ENCODE measurements at regions not wholly inside any gene's neighbourhood (a gene's known extent, or its start where the extent isn't known, plus 50 kb on each side); places are given as distances from the start of the nearest gene placed in this dataset.

DNA sequence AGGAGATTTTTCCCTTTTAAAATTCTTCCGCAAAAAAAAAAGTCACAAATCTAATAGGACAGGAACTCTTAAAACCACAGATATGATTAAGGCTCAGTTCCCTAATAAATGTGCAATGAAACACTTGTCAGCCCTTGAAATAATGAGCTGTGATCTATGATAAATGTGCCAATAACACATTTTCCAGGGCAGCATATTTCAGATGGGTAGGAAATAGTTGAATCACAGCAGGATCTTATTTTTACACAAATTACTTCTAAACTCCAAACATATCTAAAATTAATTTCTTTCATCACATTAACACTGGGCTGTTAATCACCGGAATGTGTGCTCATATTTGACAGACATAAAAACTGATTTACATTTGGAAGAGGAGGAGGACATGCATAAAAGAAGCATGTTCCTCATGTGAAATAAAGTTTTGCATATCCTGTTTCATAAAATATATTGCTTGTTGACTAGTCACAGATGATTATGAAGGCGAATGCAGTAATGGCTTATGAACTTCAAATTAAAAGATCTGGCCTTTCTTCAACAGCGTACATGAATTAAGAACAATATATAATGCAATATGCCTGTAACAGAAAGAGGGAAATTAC lies 281.4 kb downstream of the PAX3 start:
- H3K27me3 ChIP-seq (ENCODE audit: insufficient read depth, low read length) = peaks cover 22% of the 10 kb centered on the region
- H3K4me1 ChIP-seq (ENCODE audit: control insufficient read depth in 1 of 2, insufficient read depth in 2 of 2, low read length in 2 of 2) = no peaks in the 10 kb centered on the region
- H2AFZ ChIP-seq (ENCODE audit: low read depth, low read length, poor library complexity, severe bottlenecking) = no peak overlapping the region
- no peak overlapping the region for H3K4me3 ChIP-seq (replicated peaks in 1 of 2; ENCODE audit: low read depth in 1 of 2, low read length in 2 of 2)
- no peaks in the 10 kb centered on the region for H3K9me2 ChIP-seq (ENCODE audit: insufficient read depth)
- TF ChIP-seq YY1 (IDR thresholded peaks at IDR 0.05; ENCODE audit: extremely low read depth, insufficient replicate concordance, low read depth, low read length) (no peak), JUND (IDR thresholded peaks at IDR 0.05) (no peak), POLR2AphosphoS5 (IDR thresholded peaks at IDR 0.05; ENCODE audit: low read depth, low read length) (no peak), CEBPB (IDR thresholded peaks at IDR 0.05; ENCODE audit: low read depth) (no peak), EGR1 (IDR thresholded peaks at IDR 0.05; ENCODE audit: low read depth) (no peak), POLR2A (IDR thresholded peaks at IDR 0.05; ENCODE audit: borderline replicate concordance, extremely low read depth, insufficient read depth, insufficient read length) (no peak), SIN3A (IDR thresholded peaks at IDR 0.05; ENCODE audit: low read depth) (no peak), ELF1 (IDR thresholded peaks at IDR 0.05; ENCODE audit: borderline replicate concordance, low read depth) (no peak), SRF (IDR thresholded peaks at IDR 0.05; ENCODE audit: low read depth) (no peak), EZH2 (IDR thresholded peaks at IDR 0.05) (no peak), RAD21 (IDR thresholded peaks at IDR 0.05; ENCODE audit: low read depth) (no peak)
- TF ChIP-seq, protein P1, sequence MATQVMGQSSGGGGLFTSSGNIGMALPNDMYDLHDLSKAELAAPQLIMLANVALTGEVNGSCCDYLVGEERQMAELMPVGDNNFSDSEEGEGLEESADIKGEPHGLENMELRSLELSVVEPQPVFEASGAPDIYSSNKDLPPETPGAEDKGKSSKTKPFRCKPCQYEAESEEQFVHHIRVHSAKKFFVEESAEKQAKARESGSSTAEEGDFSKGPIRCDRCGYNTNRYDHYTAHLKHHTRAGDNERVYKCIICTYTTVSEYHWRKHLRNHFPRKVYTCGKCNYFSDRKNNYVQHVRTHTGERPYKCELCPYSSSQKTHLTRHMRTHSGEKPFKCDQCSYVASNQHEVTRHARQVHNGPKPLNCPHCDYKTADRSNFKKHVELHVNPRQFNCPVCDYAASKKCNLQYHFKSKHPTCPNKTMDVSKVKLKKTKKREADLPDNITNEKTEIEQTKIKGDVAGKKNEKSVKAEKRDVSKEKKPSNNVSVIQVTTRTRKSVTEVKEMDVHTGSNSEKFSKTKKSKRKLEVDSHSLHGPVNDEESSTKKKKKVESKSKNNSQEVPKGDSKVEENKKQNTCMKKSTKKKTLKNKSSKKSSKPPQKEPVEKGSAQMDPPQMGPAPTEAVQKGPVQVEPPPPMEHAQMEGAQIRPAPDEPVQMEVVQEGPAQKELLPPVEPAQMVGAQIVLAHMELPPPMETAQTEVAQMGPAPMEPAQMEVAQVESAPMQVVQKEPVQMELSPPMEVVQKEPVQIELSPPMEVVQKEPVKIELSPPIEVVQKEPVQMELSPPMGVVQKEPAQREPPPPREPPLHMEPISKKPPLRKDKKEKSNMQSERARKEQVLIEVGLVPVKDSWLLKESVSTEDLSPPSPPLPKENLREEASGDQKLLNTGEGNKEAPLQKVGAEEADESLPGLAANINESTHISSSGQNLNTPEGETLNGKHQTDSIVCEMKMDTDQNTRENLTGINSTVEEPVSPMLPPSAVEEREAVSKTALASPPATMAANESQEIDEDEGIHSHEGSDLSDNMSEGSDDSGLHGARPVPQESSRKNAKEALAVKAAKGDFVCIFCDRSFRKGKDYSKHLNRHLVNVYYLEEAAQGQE (IDR thresholded peaks at IDR 0.05; ENCODE audit: low read depth) = no peak
- TF ChIP-seq, protein P2, sequence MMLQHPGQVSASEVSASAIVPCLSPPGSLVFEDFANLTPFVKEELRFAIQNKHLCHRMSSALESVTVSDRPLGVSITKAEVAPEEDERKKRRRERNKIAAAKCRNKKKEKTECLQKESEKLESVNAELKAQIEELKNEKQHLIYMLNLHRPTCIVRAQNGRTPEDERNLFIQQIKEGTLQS (IDR thresholded peaks at IDR 0.05) = no peak
- TF ChIP-seq, protein P3, sequence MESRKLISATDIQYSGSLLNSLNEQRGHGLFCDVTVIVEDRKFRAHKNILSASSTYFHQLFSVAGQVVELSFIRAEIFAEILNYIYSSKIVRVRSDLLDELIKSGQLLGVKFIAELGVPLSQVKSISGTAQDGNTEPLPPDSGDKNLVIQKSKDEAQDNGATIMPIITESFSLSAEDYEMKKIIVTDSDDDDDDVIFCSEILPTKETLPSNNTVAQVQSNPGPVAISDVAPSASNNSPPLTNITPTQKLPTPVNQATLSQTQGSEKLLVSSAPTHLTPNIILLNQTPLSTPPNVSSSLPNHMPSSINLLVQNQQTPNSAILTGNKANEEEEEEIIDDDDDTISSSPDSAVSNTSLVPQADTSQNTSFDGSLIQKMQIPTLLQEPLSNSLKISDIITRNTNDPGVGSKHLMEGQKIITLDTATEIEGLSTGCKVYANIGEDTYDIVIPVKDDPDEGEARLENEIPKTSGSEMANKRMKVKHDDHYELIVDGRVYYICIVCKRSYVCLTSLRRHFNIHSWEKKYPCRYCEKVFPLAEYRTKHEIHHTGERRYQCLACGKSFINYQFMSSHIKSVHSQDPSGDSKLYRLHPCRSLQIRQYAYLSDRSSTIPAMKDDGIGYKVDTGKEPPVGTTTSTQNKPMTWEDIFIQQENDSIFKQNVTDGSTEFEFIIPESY (IDR thresholded peaks at IDR 0.05; ENCODE audit: extremely low read depth, insufficient replicate concordance, low read length) = no peak
- ChIA-PET CTCF (no interaction called here), POLR2A (no interaction called here), RAD21 (ENCODE audit: low non-redundant PET in 1 of 2, low total read pairs in 2 of 2, uncharacterized antibody in 2 of 2, unreplicated experiment in 2 of 2) (no interaction called here)
- no peak overlapping the region for H3K4me2 ChIP-seq (ENCODE audit: low read length)
- intact Hi-C loops (cut with micrococcal nuclease) = no loop called here
- no peak overlapping the region for H3K27ac ChIP-seq (ENCODE audit: low read depth, low read length)
- no peaks in the 10 kb centered on the region for H4K20me1 ChIP-seq (ENCODE audit: insufficient read depth)
- no peaks in the 10 kb centered on the region for H3K79me2 ChIP-seq (ENCODE audit: insufficient read depth, low read length)
- no peak overlapping the region for H3K9ac ChIP-seq (ENCODE audit: low read length)
- no peaks in the 10 kb centered on the region for H3K9me3 ChIP-seq (ENCODE audit: control insufficient read depth in 1 of 2, insufficient read depth in 1 of 2, low read depth in 1 of 2, low read length in 2 of 2)
- DNase-seq (ENCODE audit: low read depth, low spot score) (no peak), ATAC-seq (no peak)
- H3K36me3 ChIP-seq (ENCODE audit: control insufficient read depth in 1 of 2, insufficient read depth in 2 of 2, low read length in 2 of 2) = no peaks in the 10 kb centered on the region
- BruUV-seq (replicated peaks) = no TSS peak

Data from HCT116 (cell line).